ENCODE measurements at regions not wholly inside any gene's neighbourhood (a gene's known extent, or its start where the extent isn't known, plus 50 kb on each side); places are given as distances from the start of the nearest gene placed in this dataset.

GRCh38 chr3:98954791-98955604 is 53.5 kb upstream of the DCBLD2 start:
- TF ChIP-seq CTCF (IDR thresholded peaks at IDR 0.05) (no peak), EZH2phosphoT487 (IDR thresholded peaks at IDR 0.05) (no peak), EZH2 (IDR thresholded peaks at IDR 0.05) (no peak)

Data from neural progenitor cell (in vitro differentiated cells).